H1 (cell line): ENCODE measurements at regions not wholly inside any gene's neighbourhood (a gene's known extent, or its start where the extent isn't known, plus 50 kb on each side); places are given as distances from the start of the nearest gene placed in this dataset.

Source experiments
- ATF3 ChIP-seq: IDR thresholded peaks from 2 replicates; pipeline ENCODE4 v1.6.1; 2011; ENCODE audit warnings: low read depth, mild to moderate bottlenecking, low read length; ENCODE audit not compliant: insufficient read depth
- BRCA1 ChIP-seq: IDR thresholded peaks from 2 replicates; pipeline ENCODE4 v1.6.1; 2012; ENCODE audit warnings: low read depth, low read length, improper control_type of control experiment
- HDAC6 ChIP-seq: IDR thresholded peaks from one replicate; pipeline ENCODE4 v1.7.1; 2012; ENCODE audit warnings: low read depth, mild to moderate bottlenecking, inconsistent platforms, low read length, moderate library complexity
- SRF ChIP-seq: IDR thresholded peaks from 2 replicates; pipeline ENCODE4 v1.6.1; 2011; ENCODE audit warnings: mild to moderate bottlenecking, low read depth, low read length, moderate library complexity
- TF ChIP-seq, protein P1 (sequence below): fragments of 300-600 bp; sonication (generic); IDR thresholded peaks from 2 replicates; pipeline ENCODE4 v1.7.1; 2012; ENCODE audit warnings: low read length, moderate library complexity, mild to moderate bottlenecking, inconsistent platforms; ENCODE audit not compliant: insufficient replicate concordance
- TF ChIP-seq, protein P2 (sequence below): IDR thresholded peaks from 2 replicates; pipeline ENCODE4 v1.6.1; 2011; ENCODE audit warnings: low read length, improper control_type of control experiment

- TF ChIP-seq, protein P1, sequence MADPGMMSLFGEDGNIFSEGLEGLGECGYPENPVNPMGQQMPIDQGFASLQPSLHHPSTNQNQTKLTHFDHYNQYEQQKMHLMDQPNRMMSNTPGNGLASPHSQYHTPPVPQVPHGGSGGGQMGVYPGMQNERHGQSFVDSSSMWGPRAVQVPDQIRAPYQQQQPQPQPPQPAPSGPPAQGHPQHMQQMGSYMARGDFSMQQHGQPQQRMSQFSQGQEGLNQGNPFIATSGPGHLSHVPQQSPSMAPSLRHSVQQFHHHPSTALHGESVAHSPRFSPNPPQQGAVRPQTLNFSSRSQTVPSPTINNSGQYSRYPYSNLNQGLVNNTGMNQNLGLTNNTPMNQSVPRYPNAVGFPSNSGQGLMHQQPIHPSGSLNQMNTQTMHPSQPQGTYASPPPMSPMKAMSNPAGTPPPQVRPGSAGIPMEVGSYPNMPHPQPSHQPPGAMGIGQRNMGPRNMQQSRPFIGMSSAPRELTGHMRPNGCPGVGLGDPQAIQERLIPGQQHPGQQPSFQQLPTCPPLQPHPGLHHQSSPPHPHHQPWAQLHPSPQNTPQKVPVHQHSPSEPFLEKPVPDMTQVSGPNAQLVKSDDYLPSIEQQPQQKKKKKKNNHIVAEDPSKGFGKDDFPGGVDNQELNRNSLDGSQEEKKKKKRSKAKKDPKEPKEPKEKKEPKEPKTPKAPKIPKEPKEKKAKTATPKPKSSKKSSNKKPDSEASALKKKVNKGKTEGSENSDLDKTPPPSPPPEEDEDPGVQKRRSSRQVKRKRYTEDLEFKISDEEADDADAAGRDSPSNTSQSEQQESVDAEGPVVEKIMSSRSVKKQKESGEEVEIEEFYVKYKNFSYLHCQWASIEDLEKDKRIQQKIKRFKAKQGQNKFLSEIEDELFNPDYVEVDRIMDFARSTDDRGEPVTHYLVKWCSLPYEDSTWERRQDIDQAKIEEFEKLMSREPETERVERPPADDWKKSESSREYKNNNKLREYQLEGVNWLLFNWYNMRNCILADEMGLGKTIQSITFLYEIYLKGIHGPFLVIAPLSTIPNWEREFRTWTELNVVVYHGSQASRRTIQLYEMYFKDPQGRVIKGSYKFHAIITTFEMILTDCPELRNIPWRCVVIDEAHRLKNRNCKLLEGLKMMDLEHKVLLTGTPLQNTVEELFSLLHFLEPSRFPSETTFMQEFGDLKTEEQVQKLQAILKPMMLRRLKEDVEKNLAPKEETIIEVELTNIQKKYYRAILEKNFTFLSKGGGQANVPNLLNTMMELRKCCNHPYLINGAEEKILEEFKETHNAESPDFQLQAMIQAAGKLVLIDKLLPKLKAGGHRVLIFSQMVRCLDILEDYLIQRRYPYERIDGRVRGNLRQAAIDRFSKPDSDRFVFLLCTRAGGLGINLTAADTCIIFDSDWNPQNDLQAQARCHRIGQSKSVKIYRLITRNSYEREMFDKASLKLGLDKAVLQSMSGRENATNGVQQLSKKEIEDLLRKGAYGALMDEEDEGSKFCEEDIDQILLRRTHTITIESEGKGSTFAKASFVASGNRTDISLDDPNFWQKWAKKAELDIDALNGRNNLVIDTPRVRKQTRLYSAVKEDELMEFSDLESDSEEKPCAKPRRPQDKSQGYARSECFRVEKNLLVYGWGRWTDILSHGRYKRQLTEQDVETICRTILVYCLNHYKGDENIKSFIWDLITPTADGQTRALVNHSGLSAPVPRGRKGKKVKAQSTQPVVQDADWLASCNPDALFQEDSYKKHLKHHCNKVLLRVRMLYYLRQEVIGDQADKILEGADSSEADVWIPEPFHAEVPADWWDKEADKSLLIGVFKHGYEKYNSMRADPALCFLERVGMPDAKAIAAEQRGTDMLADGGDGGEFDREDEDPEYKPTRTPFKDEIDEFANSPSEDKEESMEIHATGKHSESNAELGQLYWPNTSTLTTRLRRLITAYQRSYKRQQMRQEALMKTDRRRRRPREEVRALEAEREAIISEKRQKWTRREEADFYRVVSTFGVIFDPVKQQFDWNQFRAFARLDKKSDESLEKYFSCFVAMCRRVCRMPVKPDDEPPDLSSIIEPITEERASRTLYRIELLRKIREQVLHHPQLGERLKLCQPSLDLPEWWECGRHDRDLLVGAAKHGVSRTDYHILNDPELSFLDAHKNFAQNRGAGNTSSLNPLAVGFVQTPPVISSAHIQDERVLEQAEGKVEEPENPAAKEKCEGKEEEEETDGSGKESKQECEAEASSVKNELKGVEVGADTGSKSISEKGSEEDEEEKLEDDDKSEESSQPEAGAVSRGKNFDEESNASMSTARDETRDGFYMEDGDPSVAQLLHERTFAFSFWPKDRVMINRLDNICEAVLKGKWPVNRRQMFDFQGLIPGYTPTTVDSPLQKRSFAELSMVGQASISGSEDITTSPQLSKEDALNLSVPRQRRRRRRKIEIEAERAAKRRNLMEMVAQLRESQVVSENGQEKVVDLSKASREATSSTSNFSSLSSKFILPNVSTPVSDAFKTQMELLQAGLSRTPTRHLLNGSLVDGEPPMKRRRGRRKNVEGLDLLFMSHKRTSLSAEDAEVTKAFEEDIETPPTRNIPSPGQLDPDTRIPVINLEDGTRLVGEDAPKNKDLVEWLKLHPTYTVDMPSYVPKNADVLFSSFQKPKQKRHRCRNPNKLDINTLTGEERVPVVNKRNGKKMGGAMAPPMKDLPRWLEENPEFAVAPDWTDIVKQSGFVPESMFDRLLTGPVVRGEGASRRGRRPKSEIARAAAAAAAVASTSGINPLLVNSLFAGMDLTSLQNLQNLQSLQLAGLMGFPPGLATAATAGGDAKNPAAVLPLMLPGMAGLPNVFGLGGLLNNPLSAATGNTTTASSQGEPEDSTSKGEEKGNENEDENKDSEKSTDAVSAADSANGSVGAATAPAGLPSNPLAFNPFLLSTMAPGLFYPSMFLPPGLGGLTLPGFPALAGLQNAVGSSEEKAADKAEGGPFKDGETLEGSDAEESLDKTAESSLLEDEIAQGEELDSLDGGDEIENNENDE, result no peak
- TF ChIP-seq ATF3, result no peak
- TF ChIP-seq SRF, result no peak
- no peak for TF ChIP-seq BRCA1
- TF ChIP-seq, protein P2, sequence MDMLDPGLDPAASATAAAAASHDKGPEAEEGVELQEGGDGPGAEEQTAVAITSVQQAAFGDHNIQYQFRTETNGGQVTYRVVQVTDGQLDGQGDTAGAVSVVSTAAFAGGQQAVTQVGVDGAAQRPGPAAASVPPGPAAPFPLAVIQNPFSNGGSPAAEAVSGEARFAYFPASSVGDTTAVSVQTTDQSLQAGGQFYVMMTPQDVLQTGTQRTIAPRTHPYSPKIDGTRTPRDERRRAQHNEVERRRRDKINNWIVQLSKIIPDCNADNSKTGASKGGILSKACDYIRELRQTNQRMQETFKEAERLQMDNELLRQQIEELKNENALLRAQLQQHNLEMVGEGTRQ, result no peak
- TF ChIP-seq HDAC6, result no peak
Observed at GRCh38 chr5:144009116-144009515, 161.3 kb downstream of the YIPF5 start (continued).
